ENCODE measurements at regions not wholly inside any gene's neighbourhood (a gene's known extent, or its start where the extent isn't known, plus 50 kb on each side); places are given as distances from the start of the nearest gene placed in this dataset.

DNA sequence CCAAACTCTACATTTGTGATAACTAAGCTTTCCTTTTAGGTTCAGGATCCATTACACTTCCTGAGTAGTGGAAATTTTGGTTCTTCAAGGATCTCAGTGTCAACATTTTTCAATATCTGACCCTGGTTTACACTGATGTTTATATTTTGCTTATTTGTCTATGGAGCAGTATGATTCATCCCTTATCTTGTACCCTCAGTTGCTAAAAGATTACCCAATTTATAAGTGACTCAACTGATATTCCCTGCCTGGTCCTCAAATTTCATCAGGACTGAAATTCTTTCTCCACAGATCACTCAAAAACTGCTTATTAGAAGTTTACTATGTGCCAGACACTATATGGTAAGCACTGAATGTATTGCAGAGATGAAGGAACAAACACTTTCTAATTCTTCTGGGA lies 139.1 kb upstream of the CHRM3 start:
- Histone ChIP-seq H3K27me3 (no peaks in the 10 kb centered on the region), H3K36me3 (no peaks in the 10 kb centered on the region), H3K9me3 (no peaks in the 10 kb centered on the region), H3K27ac (no peak overlapping the region), H3K4me3 (no peak overlapping the region), H3K4me1 (no peaks in the 10 kb centered on the region)
- DNase-seq: no peak
- TF ChIP-seq, protein P1, sequence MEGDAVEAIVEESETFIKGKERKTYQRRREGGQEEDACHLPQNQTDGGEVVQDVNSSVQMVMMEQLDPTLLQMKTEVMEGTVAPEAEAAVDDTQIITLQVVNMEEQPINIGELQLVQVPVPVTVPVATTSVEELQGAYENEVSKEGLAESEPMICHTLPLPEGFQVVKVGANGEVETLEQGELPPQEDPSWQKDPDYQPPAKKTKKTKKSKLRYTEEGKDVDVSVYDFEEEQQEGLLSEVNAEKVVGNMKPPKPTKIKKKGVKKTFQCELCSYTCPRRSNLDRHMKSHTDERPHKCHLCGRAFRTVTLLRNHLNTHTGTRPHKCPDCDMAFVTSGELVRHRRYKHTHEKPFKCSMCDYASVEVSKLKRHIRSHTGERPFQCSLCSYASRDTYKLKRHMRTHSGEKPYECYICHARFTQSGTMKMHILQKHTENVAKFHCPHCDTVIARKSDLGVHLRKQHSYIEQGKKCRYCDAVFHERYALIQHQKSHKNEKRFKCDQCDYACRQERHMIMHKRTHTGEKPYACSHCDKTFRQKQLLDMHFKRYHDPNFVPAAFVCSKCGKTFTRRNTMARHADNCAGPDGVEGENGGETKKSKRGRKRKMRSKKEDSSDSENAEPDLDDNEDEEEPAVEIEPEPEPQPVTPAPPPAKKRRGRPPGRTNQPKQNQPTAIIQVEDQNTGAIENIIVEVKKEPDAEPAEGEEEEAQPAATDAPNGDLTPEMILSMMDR (IDR thresholded peaks at IDR 0.05): no peak
- no peak for TF ChIP-seq POLR2A (IDR thresholded peaks at IDR 0.05)

- Histone ChIP-seq H3K27me3 (no peaks in the 10 kb centered on the region), H3K9me3 (no peaks in the 10 kb centered on the region), H3K27ac (no peak overlapping the region), H3K36me3 (no peaks in the 10 kb centered on the region), H3K4me1 (no peaks in the 10 kb centered on the region), H3K4me3 (no peak overlapping the region)
- no peak for TF ChIP-seq POLR2A (IDR thresholded peaks at IDR 0.05)
- TF ChIP-seq, protein P1 (IDR thresholded peaks at IDR 0.05): no peak
- no peak for DNase-seq
Measured at GRCh38 chr1:239244084-239244483, 142.3 kb upstream of the CHRM3 start.

GRCh38 chr1:239243006-239243405 lies 143.4 kb upstream of the CHRM3 start:
- Histone ChIP-seq H3K27ac (no peak overlapping the region), H3K27me3 (no peaks in the 10 kb centered on the region), H3K4me1 (no peaks in the 10 kb centered on the region), H3K4me3 (no peak overlapping the region), H3K9me3 (no peaks in the 10 kb centered on the region), H3K36me3 (no peaks in the 10 kb centered on the region)
- TF ChIP-seq, protein P1 (IDR thresholded peaks at IDR 0.05): no peak
- no peak for TF ChIP-seq POLR2A (IDR thresholded peaks at IDR 0.05)
- DNase-seq: no peak

GRCh38 chr1:239242404-239242803 lies 144.0 kb upstream of the CHRM3 start:
- Histone ChIP-seq H3K9me3 (no peaks in the 10 kb centered on the region), H3K27ac (no peak overlapping the region), H3K36me3 (no peaks in the 10 kb centered on the region), H3K4me1 (no peaks in the 10 kb centered on the region), H3K4me3 (no peak overlapping the region), H3K27me3 (no peaks in the 10 kb centered on the region)
- TF ChIP-seq, protein P1 (IDR thresholded peaks at IDR 0.05): no peak
- no peak for TF ChIP-seq POLR2A (IDR thresholded peaks at IDR 0.05)
- DNase-seq: no peak

DNA sequence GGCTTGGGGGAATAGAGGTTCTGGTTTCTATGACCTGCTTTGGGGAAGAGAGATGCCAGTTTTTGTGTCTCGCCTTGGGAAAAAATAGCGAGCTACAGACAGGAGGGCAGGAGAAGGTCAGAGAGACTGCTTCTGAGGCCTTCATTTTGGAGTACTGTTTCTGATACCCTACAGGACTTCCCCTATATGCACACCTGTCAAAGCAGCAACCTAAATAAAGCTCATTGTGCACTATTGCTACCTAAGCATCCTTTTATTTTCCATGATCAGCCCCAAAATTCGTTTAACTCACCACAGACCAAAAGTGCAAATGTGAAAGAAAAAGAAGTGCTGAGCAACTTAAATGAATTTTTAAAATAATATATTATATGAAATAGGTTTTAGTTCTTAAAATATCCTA lies 145.6 kb upstream of the CHRM3 start:
- Histone ChIP-seq H3K9me3 (no peaks in the 10 kb centered on the region), H3K27me3 (no peaks in the 10 kb centered on the region), H3K27ac (no peak overlapping the region), H3K4me1 (no peaks in the 10 kb centered on the region), H3K36me3 (no peaks in the 10 kb centered on the region), H3K4me3 (no peak overlapping the region)
- no peak for DNase-seq
- TF ChIP-seq POLR2A (IDR thresholded peaks at IDR 0.05): no peak
- TF ChIP-seq, protein P1 (IDR thresholded peaks at IDR 0.05): no peak

- no peaks in the 10 kb centered on the region for H3K9me3 ChIP-seq
- DNase-seq: no peak
- H3K27ac ChIP-seq: no peak overlapping the region
- no peaks in the 10 kb centered on the region for H3K4me1 ChIP-seq
- no peaks in the 10 kb centered on the region for H3K36me3 ChIP-seq
- no peak overlapping the region for H3K4me3 ChIP-seq
- no peaks in the 10 kb centered on the region for H3K27me3 ChIP-seq
- TF ChIP-seq POLR2A (IDR thresholded peaks at IDR 0.05): no peak
- TF ChIP-seq, protein P1 (IDR thresholded peaks at IDR 0.05): no peak
Measured at GRCh38 chr1:239239529-239239928, 146.8 kb upstream of the CHRM3 start.
